AG20443 (cell line): ENCODE measurements at regions not wholly inside any gene's neighbourhood (a gene's known extent, or its start where the extent isn't known, plus 50 kb on each side); places are given as distances from the start of the nearest gene placed in this dataset.
"Not testable (repeated sequence)": the region's sequence is repeated elsewhere in the genome, so short reads cannot be mapped to it uniquely, and the experiment has no call there.

Experiments used
- DNase-seq: peaks from one replicate; pipeline ENCODE4 v3.0.0; 2012; ENCODE audit warnings: low spot score, mixed read lengths

- DNase-seq = no peak
Observed at GRCh38 chr7:34207810-34208209, 302.5 kb downstream of the BMPER start.

- peak; percentile 44 for DNase-seq
Observed at GRCh38 chr7:34208878-34209621, 303.7 kb downstream of the BMPER start.

GRCh38 chr7:34211018-34211417 lies 305.7 kb downstream of the BMPER start:
- DNase-seq = no peak

- DNase-seq = no peak
Observed at GRCh38 chr7:34217972-34218371, 312.6 kb downstream of the BMPER start.

GRCh38 chr7:34219153-34219718 lies 313.9 kb downstream of the BMPER start:
- no peak for DNase-seq

- no peak for DNase-seq
Observed at GRCh38 chr7:34220506-34221185, 315.3 kb downstream of the BMPER start.

GRCh38 chr7:34222316-34222715 lies 317.0 kb downstream of the BMPER start:
- no peak for DNase-seq

GRCh38 chr7:34222722-34223121 lies 317.4 kb downstream of the BMPER start:
- DNase-seq = no peak

GRCh38 chr7:34224281-34224680 lies 318.9 kb downstream of the BMPER start:
- DNase-seq = no peak

- no peak for DNase-seq
Observed at GRCh38 chr7:34225193-34225592, 319.9 kb downstream of the BMPER start.

GRCh38 chr7:34227525-34227924 lies 322.2 kb downstream of the BMPER start:
- DNase-seq = no peak

GRCh38 chr7:34235101-34235500 lies 329.8 kb downstream of the BMPER start:
- DNase-seq = not testable (repeated sequence)

GRCh38 chr7:34236057-34236456 lies 330.7 kb downstream of the BMPER start:
- no peak for DNase-seq

GRCh38 chr7:34236839-34237492 lies 331.6 kb downstream of the BMPER start:
- DNase-seq = no peak

- DNase-seq = no peak
Observed at GRCh38 chr7:34237493-34237849, 332.1 kb downstream of the BMPER start.

GRCh38 chr7:34240417-34240816 lies 335.1 kb downstream of the BMPER start:
- no peak for DNase-seq

- no peak for DNase-seq
Observed at GRCh38 chr7:34242391-34242790, 337.1 kb downstream of the BMPER start.

GRCh38 chr7:34245246-34245645 lies 339.9 kb downstream of the BMPER start:
- no peak for DNase-seq

GRCh38 chr7:34247468-34247867 lies 342.1 kb downstream of the BMPER start:
- peak; percentile 42 for DNase-seq

- no peak for DNase-seq
Observed at GRCh38 chr7:34249192-34249591, 343.9 kb downstream of the BMPER start.

- DNase-seq = peak; percentile 90
Observed at GRCh38 chr7:34260279-34260678, 354.9 kb downstream of the BMPER start.

GRCh38 chr7:34263168-34263567 lies 357.8 kb downstream of the BMPER start:
- no peak for DNase-seq

GRCh38 chr7:34269084-34269483 lies 363.7 kb downstream of the BMPER start:
- DNase-seq = no peak
